ENCODE measurements at regions not wholly inside any gene's neighbourhood (a gene's known extent, or its start where the extent isn't known, plus 50 kb on each side); places are given as distances from the start of the nearest gene placed in this dataset.
"Not testable (repeated sequence)": the region's sequence is repeated elsewhere in the genome, so short reads cannot be mapped to it uniquely, and the experiment has no call there.

GRCh38 chr1:243074224-243074623 lies 180.9 kb downstream of the CEP170 start:
- not testable (repeated sequence) for H3K9me3 ChIP-seq, H3K27me3 ChIP-seq, H3K4me3 ChIP-seq, H3K36me3 ChIP-seq
- peak; percentile 13 for DNase-seq

DNA sequence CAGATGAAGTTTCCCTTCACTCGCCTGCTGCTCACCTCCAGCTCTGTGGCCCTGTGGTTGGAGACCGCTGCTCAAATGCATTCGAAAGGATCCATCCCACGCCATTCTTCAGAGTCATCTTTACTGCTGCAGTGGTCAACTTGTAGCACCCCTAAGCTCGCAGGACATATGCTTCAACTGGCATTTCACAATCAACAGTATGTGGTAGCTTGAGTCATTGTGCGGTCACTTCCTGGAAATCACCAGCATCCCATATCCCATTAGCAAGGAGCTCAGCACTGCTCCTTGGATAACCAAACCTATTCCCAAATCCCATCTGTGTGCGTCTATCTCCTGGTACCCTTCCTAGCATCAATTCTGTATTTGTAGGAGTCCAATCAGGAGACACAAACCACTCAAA lies 188.0 kb downstream of the CEP170 start:
- H3K4me3 ChIP-seq, H3K27me3 ChIP-seq, H3K9me3 ChIP-seq, H3K36me3 ChIP-seq: not testable (repeated sequence)
- DNase-seq, result peak; percentile 51

GRCh38 chr1:243061965-243062364 lies 193.1 kb downstream of the CEP170 start:
- H3K9me3 ChIP-seq, H3K27me3 ChIP-seq, H3K4me3 ChIP-seq, DNase-seq, H3K36me3 ChIP-seq: not testable (repeated sequence)

DNA sequence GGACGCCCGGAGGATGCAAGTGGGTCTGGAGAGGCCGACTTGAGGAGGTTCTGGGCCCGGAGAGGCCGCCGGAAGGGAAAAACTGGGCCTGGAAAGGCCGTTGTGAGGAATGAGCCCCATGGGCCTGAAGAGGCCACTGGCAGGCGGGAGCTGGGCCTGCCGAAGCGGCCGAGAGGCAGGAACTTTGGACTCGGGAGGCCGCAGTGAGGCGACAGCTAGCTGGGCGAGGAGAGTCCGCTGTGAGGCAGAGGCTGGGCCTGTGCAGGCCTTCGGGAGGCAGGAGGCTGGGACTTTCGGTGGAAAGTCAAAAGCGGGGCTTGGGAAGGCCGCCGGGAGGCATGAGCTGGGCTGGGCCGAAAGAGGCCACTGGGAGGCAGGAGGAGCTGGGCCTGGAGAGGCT lies 199.6 kb downstream of the CEP170 start:
- not testable (repeated sequence) for DNase-seq, H3K36me3 ChIP-seq, H3K4me3 ChIP-seq, H3K27me3 ChIP-seq, H3K9me3 ChIP-seq

DNA sequence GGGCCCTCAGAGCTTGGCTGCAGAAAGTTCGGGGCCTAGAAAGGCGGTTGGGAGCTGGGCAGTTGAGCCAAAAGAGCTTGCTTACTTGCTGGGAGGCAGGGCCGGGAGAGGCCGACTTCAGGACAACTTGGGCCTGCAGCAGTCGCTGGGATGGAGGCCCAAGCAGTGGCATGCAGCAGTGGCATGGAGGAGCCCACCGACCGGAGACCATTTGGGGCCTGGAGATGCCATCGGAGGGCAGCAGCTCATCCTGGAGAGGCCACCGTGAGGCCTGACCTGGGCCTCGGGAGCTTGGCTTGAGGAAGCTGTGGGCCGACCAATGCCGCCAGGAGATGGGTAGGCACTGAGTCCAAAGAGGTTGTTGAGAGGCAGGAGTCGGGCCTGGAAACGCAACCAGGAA lies 200.0 kb downstream of the CEP170 start:
- H3K4me3 ChIP-seq, H3K9me3 ChIP-seq, H3K27me3 ChIP-seq, DNase-seq, H3K36me3 ChIP-seq: not testable (repeated sequence)

- not testable (repeated sequence) for DNase-seq, H3K27me3 ChIP-seq
These were observed 200.4 kb downstream of the CEP170 start for GRCh38 chr1:243054681-243055080.

DNA sequence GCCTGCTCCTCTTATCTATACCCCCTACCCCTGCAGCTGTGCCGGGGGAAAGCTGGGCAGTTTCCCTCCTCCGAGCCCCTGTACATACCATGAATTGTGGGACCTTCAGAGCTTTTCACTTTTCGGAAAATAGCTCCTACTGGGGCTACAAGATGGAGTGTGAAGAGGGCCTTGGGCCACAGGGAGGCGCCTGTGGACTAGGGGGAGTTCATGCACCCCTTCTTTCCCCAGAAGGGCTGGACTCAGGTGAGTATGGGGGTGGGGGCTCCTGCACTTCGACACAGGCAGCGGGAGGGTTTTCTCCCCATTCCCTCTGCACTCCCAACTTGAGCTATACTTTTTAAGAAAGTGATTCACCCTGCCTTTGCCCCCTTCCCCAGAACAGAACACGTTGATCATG lies 202.0 kb downstream of the CEP170 start:
- H3K36me3 ChIP-seq, H3K9me3 ChIP-seq, DNase-seq, H3K4me3 ChIP-seq, H3K27me3 ChIP-seq: not testable (repeated sequence)

More at GRCh38 chr1:243054681-243055080, 200.4 kb downstream of the CEP170 start:
- H3K9me3 ChIP-seq, H3K36me3 ChIP-seq, H3K4me3 ChIP-seq: not testable (repeated sequence)

- not testable (repeated sequence) for DNase-seq, H3K4me3 ChIP-seq, H3K27me3 ChIP-seq, H3K9me3 ChIP-seq, H3K36me3 ChIP-seq
These were observed 204.5 kb downstream of the CEP170 start for GRCh38 chr1:243050613-243051012.

- not testable (repeated sequence) for H3K27me3 ChIP-seq, DNase-seq, H3K9me3 ChIP-seq, H3K36me3 ChIP-seq, H3K4me3 ChIP-seq
These were observed 205.4 kb downstream of the CEP170 start for GRCh38 chr1:243049716-243050115.

DNA sequence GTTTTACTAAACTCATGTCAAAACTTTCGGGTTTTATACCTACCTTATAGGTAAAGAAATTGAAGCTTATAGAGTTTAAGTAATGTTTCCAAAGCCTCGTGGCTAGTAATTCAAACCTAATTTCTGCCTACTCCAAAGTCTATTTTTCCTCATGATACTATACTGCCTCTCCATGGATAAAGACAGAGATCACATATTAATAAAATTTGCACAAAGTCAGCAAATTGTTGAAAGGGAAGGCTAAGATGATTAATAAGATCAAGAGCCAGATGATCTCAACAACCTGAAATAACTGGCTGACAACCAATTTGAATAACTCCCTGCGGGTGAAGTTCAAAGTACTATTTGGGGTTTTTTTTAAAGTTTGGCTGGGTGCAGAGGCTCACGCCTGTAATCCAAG lies 233.7 kb downstream of the CEP170 start:
- not testable (repeated sequence) for H3K36me3 ChIP-seq, DNase-seq, H3K27me3 ChIP-seq, H3K4me3 ChIP-seq, H3K9me3 ChIP-seq

DNA sequence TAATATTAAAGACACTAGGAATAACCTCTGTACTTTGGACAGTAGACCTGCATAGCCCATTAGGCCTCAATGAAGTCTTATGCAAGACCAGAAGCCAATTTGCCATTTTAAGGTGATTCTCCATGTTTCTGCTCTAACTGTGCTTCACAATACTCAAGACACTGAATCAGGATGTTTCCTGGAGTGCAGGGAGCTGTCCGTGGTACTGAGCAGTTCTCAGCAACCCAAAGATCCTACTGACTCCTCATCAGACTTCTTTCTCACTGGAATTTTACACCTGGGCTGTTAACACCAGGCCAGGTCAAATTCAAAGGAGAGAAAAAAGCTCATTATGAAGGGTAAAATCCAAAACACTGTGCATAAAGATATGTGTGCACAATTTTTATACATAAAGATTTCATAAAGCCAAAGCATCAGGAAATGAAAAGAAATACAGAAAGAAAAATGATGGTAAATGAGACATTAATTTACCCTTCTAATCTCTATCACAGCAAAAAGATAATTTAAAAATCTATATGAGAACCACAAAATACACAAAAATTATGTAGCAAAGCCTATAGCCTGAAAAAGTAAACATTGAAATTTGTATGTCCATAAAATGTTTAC lies 235.9 kb downstream of the CEP170 start:
- not testable (repeated sequence) for H3K27me3 ChIP-seq, H3K36me3 ChIP-seq
- peak; percentile 54 for DNase-seq

GRCh38 chr1:243010719-243011118 lies 244.4 kb downstream of the CEP170 start:
- H3K36me3 ChIP-seq, H3K27me3 ChIP-seq, H3K9me3 ChIP-seq, H3K4me3 ChIP-seq: not testable (repeated sequence)
- peak; percentile 3 for DNase-seq

More for the DNA sequence above, 235.9 kb downstream of the CEP170 start:
- not testable (repeated sequence) for H3K9me3 ChIP-seq, H3K4me3 ChIP-seq

DNA sequence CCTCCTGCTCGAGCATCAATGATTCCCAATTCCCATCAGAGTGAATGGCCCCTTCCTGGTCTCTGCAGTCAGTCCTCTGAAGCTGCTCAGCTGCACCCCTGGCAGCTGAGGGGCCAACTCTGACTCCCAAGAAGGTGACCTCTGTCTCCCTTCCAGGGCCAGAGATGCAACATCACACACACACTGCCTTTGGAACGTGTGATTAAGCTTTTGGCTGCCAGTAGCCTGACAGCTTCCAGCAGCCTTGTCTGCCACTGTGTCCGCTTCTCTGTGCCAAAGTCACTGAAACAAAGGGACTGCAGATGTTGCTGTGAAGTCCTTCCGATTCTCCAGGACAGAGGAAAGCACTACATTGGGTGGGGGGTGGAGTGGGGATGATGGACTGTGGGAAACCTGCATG lies 254.1 kb downstream of the CEP170 start:
- H3K36me3 ChIP-seq, H3K27me3 ChIP-seq, H3K4me3 ChIP-seq, H3K9me3 ChIP-seq: not testable (repeated sequence)
- DNase-seq, result peak; percentile 64

DNA sequence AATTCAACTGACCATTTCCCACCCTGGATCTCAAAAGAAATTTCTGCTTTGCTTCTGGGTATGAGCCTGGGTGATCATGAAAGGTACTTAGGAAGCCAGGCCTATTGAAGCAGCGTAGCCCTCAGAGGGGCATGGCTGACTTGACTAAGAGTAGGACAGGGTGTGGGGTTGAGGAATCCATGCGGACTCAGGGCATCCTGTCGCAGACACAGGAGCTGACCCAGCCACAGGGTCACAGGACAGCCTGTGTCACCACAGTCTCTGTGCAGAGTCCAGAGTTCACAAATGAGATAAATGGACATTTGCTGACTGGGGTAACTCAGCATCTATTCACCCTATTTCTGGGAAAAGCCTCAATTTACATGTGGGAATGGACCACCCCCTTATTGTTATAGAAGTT lies 262.3 kb downstream of the CEP170 start:
- not testable (repeated sequence) for H3K9me3 ChIP-seq, H3K27me3 ChIP-seq, H3K36me3 ChIP-seq

DNA sequence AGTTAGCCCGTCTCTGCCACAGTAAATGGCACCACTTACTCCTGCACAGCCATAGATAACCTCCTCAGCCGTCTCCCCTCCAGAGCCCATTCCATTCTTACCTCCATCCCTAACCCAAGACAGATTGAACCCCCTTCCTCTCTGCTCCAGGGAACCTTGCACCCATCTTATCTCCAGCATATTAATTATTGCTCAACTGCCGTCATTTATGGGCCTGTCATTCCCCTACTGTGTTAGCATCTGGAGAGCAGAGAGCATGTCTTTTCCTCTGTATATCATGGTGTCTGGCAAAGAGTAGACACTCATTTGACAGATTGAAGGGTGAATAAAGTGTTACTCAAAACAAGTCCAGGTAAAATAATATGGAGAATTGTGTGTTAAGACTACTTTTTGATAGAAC lies 270.0 kb downstream of the CEP170 start:
- H3K9me3 ChIP-seq, H3K4me3 ChIP-seq, H3K27me3 ChIP-seq, DNase-seq, H3K36me3 ChIP-seq: not testable (repeated sequence)

More for the DNA sequence above, 262.3 kb downstream of the CEP170 start:
- not testable (repeated sequence) for DNase-seq, H3K4me3 ChIP-seq

DNA sequence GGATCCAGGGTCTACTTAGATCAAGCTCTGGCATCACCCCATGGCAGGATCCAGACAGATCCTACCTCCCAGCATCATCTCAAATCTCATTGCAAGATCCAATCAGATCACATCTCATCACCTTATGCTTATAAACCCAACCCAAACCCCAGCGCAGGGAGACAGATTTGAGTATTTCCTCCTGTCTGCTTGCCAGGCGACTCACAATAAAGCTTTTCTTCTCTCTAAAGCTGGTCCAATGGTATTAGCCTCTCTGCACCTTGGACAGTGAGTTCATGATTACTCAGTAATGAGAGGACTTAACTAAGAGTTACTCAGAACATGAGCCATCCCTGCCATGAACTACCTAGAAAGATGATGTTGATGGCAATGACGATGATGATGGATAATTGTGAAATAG lies 281.7 kb downstream of the CEP170 start:
- H3K27me3 ChIP-seq, H3K36me3 ChIP-seq, H3K4me3 ChIP-seq, H3K9me3 ChIP-seq: not testable (repeated sequence)
- peak; percentile 52 for DNase-seq

DNA sequence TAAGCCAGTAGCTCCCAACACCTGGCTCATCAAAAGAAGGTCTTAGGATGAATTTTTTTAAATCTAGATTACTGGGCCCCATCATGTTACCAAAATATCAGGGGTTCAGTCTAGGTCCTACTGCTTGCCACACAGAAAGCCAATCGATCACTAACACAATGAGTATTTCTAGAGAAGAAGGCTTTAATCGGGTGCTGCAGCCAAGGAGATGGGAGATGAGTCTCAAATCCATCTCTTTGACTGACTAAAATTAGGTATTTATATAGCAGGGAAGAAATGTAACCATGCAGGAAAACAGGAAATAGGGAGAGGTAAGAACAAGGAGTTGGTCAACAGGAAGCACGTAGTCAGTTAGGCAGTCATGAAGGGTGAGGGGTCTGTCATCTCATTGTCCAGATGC lies 288.2 kb downstream of the CEP170 start:
- DNase-seq, result no peak
- H3K36me3 ChIP-seq, result no peaks in the 10 kb centered on the region
- H3K4me3 ChIP-seq, result no peak overlapping the region

GRCh38 chr1:242959397-242959796 lies 295.7 kb downstream of the CEP170 start:
- not testable (repeated sequence) for H3K36me3 ChIP-seq

More for the DNA sequence above, 288.2 kb downstream of the CEP170 start:
- Histone ChIP-seq H3K9me3 (no peaks in the 10 kb centered on the region; the same call in 1 of the 2 replicates), H3K27me3 (no peaks in the 10 kb centered on the region)

GRCh38 chr1:242954945-242955344 lies 300.1 kb downstream of the CEP170 start:
- not testable (repeated sequence) for H3K4me3 ChIP-seq, H3K36me3 ChIP-seq, H3K9me3 ChIP-seq, DNase-seq, H3K27me3 ChIP-seq

More at GRCh38 chr1:242959397-242959796, 295.7 kb downstream of the CEP170 start:
- not testable (repeated sequence) for DNase-seq, H3K4me3 ChIP-seq, H3K27me3 ChIP-seq, H3K9me3 ChIP-seq
